ENCODE measurements at regions not wholly inside any gene's neighbourhood (a gene's known extent, or its start where the extent isn't known, plus 50 kb on each side); places are given as distances from the start of the nearest gene placed in this dataset.

DNA sequence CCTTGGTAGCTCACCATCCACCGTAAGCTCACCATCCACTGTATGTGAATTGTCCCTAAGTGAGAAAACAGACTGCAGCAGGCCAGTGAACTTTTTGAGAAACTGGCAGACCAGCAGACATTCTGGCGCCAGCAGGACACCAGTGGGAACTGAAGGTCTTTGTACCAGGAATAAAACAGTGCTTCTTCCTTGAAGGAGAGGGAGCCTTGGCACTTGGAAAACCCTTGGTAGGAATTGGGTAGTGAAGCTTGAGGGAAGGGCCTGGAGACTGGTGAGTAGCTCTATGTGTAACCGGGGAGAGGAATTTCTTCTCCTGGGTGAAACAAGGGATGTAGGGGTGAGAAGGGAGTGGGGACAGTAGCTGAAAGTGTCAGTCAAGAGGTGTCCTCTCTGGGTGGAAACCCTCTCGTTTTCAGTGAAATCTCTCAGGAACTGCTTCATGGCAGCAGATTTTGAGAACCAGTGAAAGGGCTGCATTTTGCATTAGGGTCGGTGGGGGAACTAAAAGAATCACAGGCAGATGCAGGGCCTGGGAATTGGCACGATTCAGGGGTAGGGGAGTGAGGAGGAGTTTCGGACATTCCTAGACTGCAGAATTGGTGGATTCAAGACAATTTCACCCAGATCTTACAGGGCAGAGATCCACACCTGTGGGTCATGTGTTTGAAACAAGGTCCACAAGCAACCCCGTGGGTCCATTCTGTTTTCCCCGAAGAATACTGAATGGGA, 131.5 kb upstream of the DLX2 start:
- no peak for TF ChIP-seq CTCF (IDR thresholded peaks at IDR 0.05; ENCODE audit: low read depth, low read length)
- TF ChIP-seq EZH2phosphoT487 (IDR thresholded peaks at IDR 0.05; ENCODE audit: low read depth), result no peak

All from OCI-LY3 (cell line).